Neural progenitor cell (in vitro differentiated cells): ENCODE measurements at regions not wholly inside any gene's neighbourhood (a gene's known extent, or its start where the extent isn't known, plus 50 kb on each side); places are given as distances from the start of the nearest gene placed in this dataset.
"Not testable (repeated sequence)": the region's sequence is repeated elsewhere in the genome, so short reads cannot be mapped to it uniquely, and the experiment has no call there.

Source experiments
- DNase-seq: peaks from one replicate; pipeline ENCODE4 v3.0.0-alpha.2; 2016; ENCODE audit warnings: low spot score
- H2AFZ ChIP-seq: fragments of 200-600 bp; sonication (generic); replicated peaks from 2 replicates; pipeline ENCODE4 v1.6.1; 2016; ENCODE audit warnings: antibody characterized with exemption
- H3F3A ChIP-seq: fragments of 200-600 bp; sonication (generic); 2 replicates; pipeline ENCODE4 v1.6.1; 2016; ENCODE audit warnings: antibody characterized with exemption, low read depth
- H3K27ac ChIP-seq: fragments of 200-600 bp; sonication (generic); 2 replicates; pipeline ENCODE4 v1.5.1; 2016; ENCODE audit warnings: mild to moderate bottlenecking
- H3K27me3 ChIP-seq: fragments of 200-600 bp; sonication (generic); 2 replicates; pipeline ENCODE4 v1.6.1; 2016; ENCODE audit warnings: mild to moderate bottlenecking, moderate library complexity
- H3K36me3 ChIP-seq: fragments of 200-600 bp; sonication (generic); 2 replicates; pipeline ENCODE4 v1.5.1; 2016
- H3K4me1 ChIP-seq: fragments of 200-600 bp; sonication (generic); 2 replicates; pipeline ENCODE4 v1.6.1; 2016; ENCODE audit warnings: mixed run types
- H3K4me2 ChIP-seq: fragments of 200-600 bp; sonication (generic); 2 replicates; pipeline ENCODE4 v1.6.1; 2016
- H3K4me3 ChIP-seq: fragments of 200-600 bp; sonication (generic); 2 replicates; pipeline ENCODE4 v1.5.1; 2016
- H3K79me2 ChIP-seq: fragments of 200-600 bp; sonication (generic); 2 replicates; pipeline ENCODE4 v1.6.1; 2016; ENCODE audit warnings: low read depth
- H3K9ac ChIP-seq: fragments of 200-600 bp; sonication (generic); 2 replicates; pipeline ENCODE4 v1.6.1; 2016
- H3K9me3 ChIP-seq: fragments of 200-600 bp; sonication (generic); 2 replicates; pipeline ENCODE4 v1.5.1; 2016; ENCODE audit warnings: low read depth
- H4K20me1 ChIP-seq: fragments of 200-600 bp; sonication (generic); 2 replicates; pipeline ENCODE4 v1.6.1; 2016; ENCODE audit warnings: low read depth
- H3K27ac Mint-ChIP-seq: 3 replicates; pipeline ENCODE4 v1.8.0; 2021; ENCODE audit warnings: mixed read lengths
- H3K27me3 Mint-ChIP-seq: 2 replicates; pipeline ENCODE4 v1.8.0; 2022; ENCODE audit warnings: low read depth, mild to moderate bottlenecking, inconsistent platforms, moderate library complexity, mixed read lengths; ENCODE audit not compliant: insufficient read depth
- H3K36me3 Mint-ChIP-seq: 3 replicates; pipeline ENCODE4 v1.8.0; 2021; ENCODE audit warnings: mixed read lengths
- H3K4me1 Mint-ChIP-seq: 3 replicates; pipeline ENCODE4 v1.8.0; 2021; ENCODE audit warnings: mixed read lengths
- H3K4me3 Mint-ChIP-seq: 3 replicates; pipeline ENCODE4 v1.8.0; 2021; ENCODE audit warnings: mild to moderate bottlenecking, moderate library complexity, mixed read lengths
- H3K9me3 Mint-ChIP-seq: 3 replicates; pipeline ENCODE4 v1.8.0; 2020; ENCODE audit warnings: mixed read lengths
- CTCF ChIP-seq: fragments of 200-600 bp; sonication (generic); IDR thresholded peaks from 2 replicates; pipeline ENCODE4 v1.5.1; 2017; ENCODE audit warnings: antibody characterized with exemption, mild to moderate bottlenecking
- EZH2 ChIP-seq: fragments of 200-600 bp; sonication (generic); IDR thresholded peaks from 2 replicates; pipeline ENCODE4 v1.6.1; 2017; ENCODE audit warnings: antibody characterized with exemption, mild to moderate bottlenecking, moderate library complexity
- EZH2phosphoT487 ChIP-seq: fragments of 200-600 bp; sonication (generic); IDR thresholded peaks from 2 replicates; pipeline ENCODE4 v1.6.1; 2017; ENCODE audit warnings: antibody characterized with exemption

- H4K20me1 ChIP-seq: no peaks in the 10 kb centered on the region
- H2AFZ ChIP-seq: no peak overlapping the region
- H3K4me1 Mint-ChIP-seq: no peaks in the 10 kb centered on the region
- no peaks in the 10 kb centered on the region for H3K4me1 ChIP-seq
- H3K4me3 ChIP-seq: no peak overlapping the region
- no peak overlapping the region for H3K9ac ChIP-seq
- no peak for TF ChIP-seq EZH2phosphoT487
- TF ChIP-seq CTCF: no peak
- TF ChIP-seq EZH2: no peak
- no peak overlapping the region for H3K27ac ChIP-seq
- no peaks in the 10 kb centered on the region for H3K79me2 ChIP-seq
- H3F3A ChIP-seq: no peaks in the 10 kb centered on the region
- peaks cover 13% of the 10 kb centered on the region for H3K9me3 Mint-ChIP-seq
- H3K27me3 ChIP-seq: no peaks in the 10 kb centered on the region
- H3K4me2 ChIP-seq: no peak overlapping the region
- no peak overlapping the region for H3K4me3 Mint-ChIP-seq
- DNase-seq: no peak
- H3K36me3 ChIP-seq: no peaks in the 10 kb centered on the region
- H3K27me3 Mint-ChIP-seq: no peaks in the 10 kb centered on the region
- H3K36me3 Mint-ChIP-seq: no peaks in the 10 kb centered on the region
- peaks cover 10% of the 10 kb centered on the region for H3K9me3 ChIP-seq
- H3K27ac Mint-ChIP-seq: no peak overlapping the region
These were observed 107.3 kb downstream of the XKR3 start for GRCh38 chr22:16717699-16718558.

- H3K4me3 Mint-ChIP-seq, H3K27me3 Mint-ChIP-seq, H3K4me1 Mint-ChIP-seq, H3K4me2 ChIP-seq, H3F3A ChIP-seq, H3K9ac ChIP-seq, H3K36me3 ChIP-seq, H3K27ac Mint-ChIP-seq, H3K27me3 ChIP-seq, H3K9me3 ChIP-seq, DNase-seq, H4K20me1 ChIP-seq, H3K4me3 ChIP-seq, H3K27ac ChIP-seq, H3K4me1 ChIP-seq, H2AFZ ChIP-seq, H3K79me2 ChIP-seq, H3K36me3 Mint-ChIP-seq: not testable (repeated sequence)
- peaks cover 20% of the 10 kb centered on the region for H3K9me3 Mint-ChIP-seq
These were observed 110.6 kb downstream of the XKR3 start for GRCh38 chr22:16714568-16714967.

GRCh38 chr22:16702318-16702870, 109.8 kb upstream of the CCT8L2 start:
- peaks cover 51% of the 10 kb centered on the region for H3K9me3 Mint-ChIP-seq
- H3K27me3 ChIP-seq, H3K9ac ChIP-seq, H3K27ac ChIP-seq, H3K4me1 ChIP-seq, H4K20me1 ChIP-seq, H2AFZ ChIP-seq, H3K4me3 ChIP-seq, H3K4me3 Mint-ChIP-seq, H3K4me2 ChIP-seq, H3K36me3 Mint-ChIP-seq, H3K36me3 ChIP-seq, H3F3A ChIP-seq, H3K27me3 Mint-ChIP-seq, DNase-seq, H3K27ac Mint-ChIP-seq, H3K79me2 ChIP-seq, H3K9me3 ChIP-seq, H3K4me1 Mint-ChIP-seq: not testable (repeated sequence)

GRCh38 chr22:16700390-16700789, 107.8 kb upstream of the CCT8L2 start:
- H3K27ac ChIP-seq, H3K4me1 Mint-ChIP-seq, H2AFZ ChIP-seq, H3K4me3 ChIP-seq, H3K4me2 ChIP-seq, H3K4me3 Mint-ChIP-seq, H3K4me1 ChIP-seq, H3K79me2 ChIP-seq, DNase-seq, H3K9me3 ChIP-seq, H3K36me3 Mint-ChIP-seq, H3K9ac ChIP-seq, H4K20me1 ChIP-seq, H3K27ac Mint-ChIP-seq, H3F3A ChIP-seq, H3K27me3 ChIP-seq, H3K27me3 Mint-ChIP-seq, H3K36me3 ChIP-seq: not testable (repeated sequence)
- peaks cover 62% of the 10 kb centered on the region for H3K9me3 Mint-ChIP-seq

GRCh38 chr22:16699326-16699725, 106.7 kb upstream of the CCT8L2 start:
- no peaks in the 10 kb centered on the region for H3K27me3 ChIP-seq
- Mint-ChIP-seq H3K36me3 (no peaks in the 10 kb centered on the region), H3K4me1 (no peaks in the 10 kb centered on the region), H3K4me3 (no peak overlapping the region), H3K27ac (no peak overlapping the region), H3K9me3 (peaks cover 64% of the 10 kb centered on the region), H3K27me3 (peaks cover 6% of the 10 kb centered on the region)
- no peak overlapping the region for H3K4me3 ChIP-seq
- H3K9me3 ChIP-seq: no peaks in the 10 kb centered on the region
- H3K4me2 ChIP-seq: no peak overlapping the region
- TF ChIP-seq EZH2 (no peak), EZH2phosphoT487 (no peak), CTCF (no peak)
- no peaks in the 10 kb centered on the region for H3K79me2 ChIP-seq
- H4K20me1 ChIP-seq: no peaks in the 10 kb centered on the region
- H3K27ac ChIP-seq: no peak overlapping the region
- no peak overlapping the region for H3K9ac ChIP-seq
- no peak overlapping the region for H2AFZ ChIP-seq
- no peaks in the 10 kb centered on the region for H3K4me1 ChIP-seq
- H3F3A ChIP-seq: no peaks in the 10 kb centered on the region
- DNase-seq: no peak
- no peaks in the 10 kb centered on the region for H3K36me3 ChIP-seq

GRCh38 chr22:16697492-16698044, 105.0 kb upstream of the CCT8L2 start:
- peaks cover 58% of the 10 kb centered on the region for H3K9me3 Mint-ChIP-seq
- DNase-seq, H3K4me3 Mint-ChIP-seq, H3K4me2 ChIP-seq, H3K36me3 Mint-ChIP-seq, H3K4me1 Mint-ChIP-seq, H3K27ac Mint-ChIP-seq, H4K20me1 ChIP-seq, H3K27me3 ChIP-seq, H3K79me2 ChIP-seq, H3F3A ChIP-seq, H3K4me3 ChIP-seq, H3K4me1 ChIP-seq, H3K27me3 Mint-ChIP-seq, H3K36me3 ChIP-seq, H3K9ac ChIP-seq, H3K27ac ChIP-seq, H3K9me3 ChIP-seq, H2AFZ ChIP-seq: not testable (repeated sequence)
